ENCODE measurements at regions not wholly inside any gene's neighbourhood (a gene's known extent, or its start where the extent isn't known, plus 50 kb on each side); places are given as distances from the start of the nearest gene placed in this dataset.

DNA sequence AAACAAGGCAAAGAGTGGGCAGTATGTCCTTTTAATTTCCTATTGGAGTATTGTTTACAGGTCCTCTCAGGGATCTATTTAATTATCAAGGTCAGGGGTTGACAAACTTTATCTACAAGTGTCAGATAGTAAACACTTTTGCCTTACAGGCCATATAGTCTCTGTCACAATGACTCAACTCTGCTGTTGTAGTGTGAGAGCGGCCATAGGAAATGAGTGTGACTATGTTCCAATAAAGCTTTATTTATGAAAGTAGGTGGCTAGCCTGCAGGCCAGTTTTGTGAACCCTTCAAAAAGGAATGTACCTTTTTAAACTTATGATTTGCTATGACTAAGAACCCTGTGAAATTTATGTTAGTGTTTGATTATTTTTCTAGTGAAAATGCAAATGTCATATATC, 156.1 kb downstream of the GPAT3 start:
- no peak for DNase-seq

GRCh38 chr4:83686166-83686565, 150.3 kb downstream of the GPAT3 start:
- no peak for DNase-seq

GRCh38 chr4:83679692-83680091, 143.8 kb downstream of the GPAT3 start:
- no peak for DNase-seq

GRCh38 chr4:83679254-83679653, 143.3 kb downstream of the GPAT3 start:
- DNase-seq: no peak

DNA sequence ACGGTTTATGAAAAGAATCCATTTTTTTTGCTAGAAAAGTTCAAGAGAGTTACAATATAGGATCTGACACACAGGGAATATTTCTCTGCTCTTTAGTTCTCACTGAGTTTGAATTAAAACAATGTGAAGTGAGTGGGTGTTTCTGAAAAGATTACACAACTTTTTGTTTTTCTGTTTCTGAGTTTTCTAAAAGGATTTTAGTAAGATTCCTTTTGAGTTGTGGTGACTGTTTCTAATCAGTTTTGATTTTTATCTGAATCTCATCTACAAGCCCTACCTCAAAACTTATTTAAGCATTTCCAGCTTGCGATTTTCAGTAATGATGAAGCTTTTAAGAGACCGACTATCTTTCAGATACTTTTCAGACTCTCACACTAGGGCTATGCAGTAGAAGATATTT, 141.7 kb downstream of the GPAT3 start:
- no peak for DNase-seq

DNA sequence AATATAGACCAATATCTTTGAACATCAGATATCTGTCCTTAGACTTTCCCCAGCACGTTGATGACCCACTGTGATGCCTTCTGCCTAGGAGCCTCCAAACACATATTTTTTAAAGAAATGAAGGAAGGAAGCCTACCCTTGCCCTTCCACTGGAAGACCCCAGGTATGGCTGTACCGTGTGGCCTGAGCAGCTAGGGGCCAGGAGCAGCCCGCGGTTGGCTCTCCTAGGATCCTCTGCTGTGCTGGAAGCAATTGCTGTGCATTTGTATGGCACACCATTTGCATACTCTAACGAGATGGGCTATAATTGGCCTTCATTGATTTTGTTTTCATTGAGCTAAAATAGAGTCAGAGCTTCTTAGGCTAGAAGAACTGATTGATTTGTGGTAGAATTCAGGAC, 128.8 kb downstream of the GPAT3 start:
- no peak for DNase-seq

GRCh38 chr4:83664071-83664470, 128.2 kb downstream of the GPAT3 start:
- DNase-seq: no peak

GRCh38 chr4:83662204-83662603, 126.3 kb downstream of the GPAT3 start:
- no peak for DNase-seq

DNA sequence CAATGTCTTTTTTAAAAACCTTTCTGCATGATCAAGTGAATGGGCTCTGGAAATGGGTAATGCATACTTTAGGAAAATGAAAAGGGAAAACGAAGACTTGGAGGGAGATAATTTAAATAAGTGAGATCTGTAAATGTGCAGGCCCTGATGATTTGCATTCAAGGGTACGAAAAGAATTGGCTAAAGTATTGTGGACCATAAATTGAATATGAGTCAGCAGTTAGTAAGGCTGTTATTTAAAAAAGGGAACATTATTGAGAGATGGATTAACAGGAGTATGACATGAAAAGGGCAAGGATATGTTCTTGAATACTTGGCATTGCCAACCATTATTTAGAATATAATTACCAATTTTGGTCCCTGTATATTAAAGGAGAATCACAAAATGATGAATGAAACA, 125.5 kb downstream of the GPAT3 start:
- DNase-seq: no peak

DNA sequence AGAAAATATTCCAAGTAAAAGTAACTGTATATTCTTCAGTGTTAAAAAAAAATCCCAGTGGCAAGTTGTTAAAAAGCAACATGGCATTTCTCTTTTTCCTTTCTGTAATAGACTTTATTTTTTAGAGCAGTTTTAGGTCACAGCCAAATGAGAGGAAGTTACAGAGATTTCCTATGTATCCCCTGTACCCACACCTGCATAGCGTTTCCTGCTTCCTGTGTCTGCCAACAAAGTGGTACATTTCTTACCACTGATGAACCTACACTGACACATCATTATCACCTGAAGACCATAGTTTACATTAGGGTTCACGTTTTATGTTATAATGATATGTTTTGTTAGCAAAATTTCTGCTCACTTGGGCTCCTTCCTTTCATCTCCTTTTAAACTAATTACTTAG, 124.7 kb downstream of the GPAT3 start:
- DNase-seq: no peak

- DNase-seq: no peak
Observed at GRCh38 chr4:83658806-83659205, 122.9 kb downstream of the GPAT3 start.

DNA sequence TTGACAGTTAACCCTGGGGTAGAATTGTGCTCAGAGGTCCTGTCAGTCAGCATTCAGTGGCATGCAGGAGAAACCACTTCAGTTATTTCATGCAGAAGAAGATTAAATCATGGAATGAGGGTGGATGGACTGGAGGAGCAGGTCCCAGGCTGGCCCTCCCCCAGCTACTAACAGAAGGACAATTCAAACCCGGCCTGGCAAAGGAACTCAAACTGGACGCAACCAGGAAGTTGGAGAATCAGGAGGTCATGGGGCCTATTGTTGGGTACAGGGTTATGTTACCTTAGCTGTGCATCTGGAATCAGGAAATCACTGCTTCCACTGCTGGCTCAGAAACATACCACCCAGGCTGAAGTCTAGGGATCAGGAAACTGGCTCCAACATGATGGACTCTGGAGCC, 121.4 kb downstream of the GPAT3 start:
- DNase-seq: no peak
